ENCODE measurements at regions not wholly inside any gene's neighbourhood (a gene's known extent, or its start where the extent isn't known, plus 50 kb on each side); places are given as distances from the start of the nearest gene placed in this dataset.

DNA sequence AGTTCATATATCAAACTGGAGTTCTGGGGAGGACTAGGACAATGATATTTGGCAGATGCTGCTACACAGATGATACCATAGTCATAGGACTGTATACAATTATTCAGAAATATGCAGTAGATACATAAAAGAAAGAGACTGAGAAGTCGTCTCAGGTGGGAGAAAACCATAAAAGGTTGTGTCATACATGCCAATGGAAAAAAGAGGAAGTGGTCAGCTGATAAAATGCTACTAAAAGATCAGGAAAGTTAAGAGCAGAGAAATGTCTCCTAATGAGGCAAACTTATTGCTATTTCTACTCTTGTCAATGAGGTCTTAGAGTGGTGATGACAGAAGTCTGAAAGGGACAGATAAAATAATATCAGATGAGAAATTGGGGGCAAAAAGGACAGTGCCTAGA is 407.6 kb downstream of the COL12A1 start:
- Mint-ChIP-seq H3K27me3 (ENCODE audit: low read depth) (no peaks in the 10 kb centered on the region), H3K27ac (ENCODE audit: unreplicated experiment) (no peak overlapping the region), H3K36me3 (ENCODE audit: low read depth) (peaks cover 3% of the 10 kb centered on the region), H3K4me3 (ENCODE audit: unreplicated experiment) (no peak overlapping the region), H3K9me3 (ENCODE audit: low read depth) (peaks cover 20% of the 10 kb centered on the region), H3K4me1 (ENCODE audit: low read depth) (no peaks in the 10 kb centered on the region)
- DNase-seq (ENCODE audit: low spot score): no peak
- no peak for TF ChIP-seq CTCF (IDR thresholded peaks at IDR 0.05)

GRCh38 chr6:74785236-74785635 is 420.6 kb downstream of the COL12A1 start:
- Mint-ChIP-seq H3K27ac (ENCODE audit: unreplicated experiment) (peak overlapping the region; percentile 75), H3K4me3 (ENCODE audit: unreplicated experiment) (no peak overlapping the region), H3K27me3 (ENCODE audit: low read depth) (no peaks in the 10 kb centered on the region), H3K9me3 (ENCODE audit: low read depth) (peaks cover 33% of the 10 kb centered on the region), H3K4me1 (ENCODE audit: low read depth) (peaks cover 48% of the 10 kb centered on the region), H3K36me3 (ENCODE audit: low read depth) (peaks cover 5% of the 10 kb centered on the region)
- DNase-seq (ENCODE audit: low spot score): no peak
- TF ChIP-seq CTCF (IDR thresholded peaks at IDR 0.05): no peak

DNA sequence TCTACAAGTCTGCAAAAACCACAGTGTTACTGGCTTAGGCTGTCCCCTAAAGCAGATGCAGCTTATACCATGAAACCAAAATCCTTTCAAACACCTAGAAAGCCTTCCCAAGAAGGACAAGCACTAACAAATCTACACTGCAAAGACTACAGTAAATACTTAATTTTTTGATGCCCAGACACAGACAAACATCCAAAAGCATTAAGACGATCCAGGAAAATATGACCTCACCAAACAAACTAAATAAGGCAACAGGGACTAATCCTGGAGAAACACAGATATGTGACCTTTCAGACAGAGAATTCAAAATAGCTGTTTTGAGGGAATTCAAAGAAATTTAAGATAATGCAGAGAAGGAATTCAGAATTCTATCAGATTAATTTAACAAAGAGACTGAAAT is 423.5 kb downstream of the COL12A1 start:
- H3K4me3 Mint-ChIP-seq (ENCODE audit: unreplicated experiment): no peak overlapping the region
- peak overlapping the region; percentile 23 for H3K27ac Mint-ChIP-seq (ENCODE audit: unreplicated experiment)
- H3K4me1 Mint-ChIP-seq (ENCODE audit: low read depth): peaks cover 48% of the 10 kb centered on the region
- peaks cover 2% of the 10 kb centered on the region for H3K36me3 Mint-ChIP-seq (ENCODE audit: low read depth)
- no peak for TF ChIP-seq CTCF (IDR thresholded peaks at IDR 0.05)
- DNase-seq (ENCODE audit: low spot score): no peak
- no peaks in the 10 kb centered on the region for H3K27me3 Mint-ChIP-seq (ENCODE audit: low read depth)
- peaks cover 26% of the 10 kb centered on the region for H3K9me3 Mint-ChIP-seq (ENCODE audit: low read depth)

DNA sequence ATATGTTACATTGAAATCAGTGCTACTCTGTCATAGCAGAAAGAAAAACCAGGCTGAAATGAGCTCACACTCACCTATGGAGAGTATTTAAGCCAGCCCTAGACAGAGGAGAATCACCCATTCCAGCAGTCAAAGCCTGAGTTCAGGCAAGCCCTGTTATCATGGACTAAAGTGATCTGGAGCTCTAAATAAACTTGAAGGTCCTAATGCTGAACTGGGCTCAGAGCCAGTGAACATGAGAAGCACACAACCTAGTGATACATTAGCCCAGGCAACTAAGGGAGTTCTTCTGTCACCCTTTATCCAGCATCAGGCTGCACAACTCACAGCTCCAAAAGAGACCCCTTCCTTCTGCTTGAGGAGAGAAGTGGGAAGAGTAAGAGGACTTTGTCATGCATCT is 425.0 kb downstream of the COL12A1 start:
- H3K27me3 Mint-ChIP-seq (ENCODE audit: low read depth): no peaks in the 10 kb centered on the region
- TF ChIP-seq CTCF (IDR thresholded peaks at IDR 0.05): no peak
- no peak for DNase-seq (ENCODE audit: low spot score)
- peaks cover 4% of the 10 kb centered on the region for H3K36me3 Mint-ChIP-seq (ENCODE audit: low read depth)
- no peak overlapping the region for H3K4me3 Mint-ChIP-seq (ENCODE audit: unreplicated experiment)
- no peak overlapping the region for H3K27ac Mint-ChIP-seq (ENCODE audit: unreplicated experiment)
- peaks cover 48% of the 10 kb centered on the region for H3K4me1 Mint-ChIP-seq (ENCODE audit: low read depth)
- H3K9me3 Mint-ChIP-seq (ENCODE audit: low read depth): peaks cover 19% of the 10 kb centered on the region

DNA sequence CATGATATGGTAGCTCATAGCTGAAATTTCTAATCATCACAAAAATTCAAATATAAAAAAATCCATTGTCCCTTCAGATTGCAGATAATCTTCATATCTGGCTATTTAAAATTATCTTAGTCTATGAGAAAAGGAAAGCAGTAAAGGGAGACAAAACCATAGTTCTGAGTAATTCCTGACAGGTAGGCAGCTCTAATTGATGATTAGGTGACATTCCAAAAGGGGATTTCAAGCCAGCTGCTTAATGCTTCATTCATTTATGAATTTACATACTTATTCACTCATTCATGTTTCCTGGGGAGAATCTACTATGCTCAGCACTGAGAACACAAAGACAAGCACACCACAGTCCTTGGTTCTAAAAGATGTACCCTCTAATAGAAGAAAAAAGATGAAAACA is 437.1 kb downstream of the COL12A1 start:
- Mint-ChIP-seq H3K36me3 (ENCODE audit: low read depth) (no peaks in the 10 kb centered on the region), H3K4me3 (ENCODE audit: unreplicated experiment) (no peak overlapping the region), H3K4me1 (ENCODE audit: low read depth) (peaks cover 42% of the 10 kb centered on the region), H3K9me3 (ENCODE audit: low read depth) (peaks cover 9% of the 10 kb centered on the region), H3K27me3 (ENCODE audit: low read depth) (no peaks in the 10 kb centered on the region), H3K27ac (ENCODE audit: unreplicated experiment) (no peak overlapping the region)
- DNase-seq (ENCODE audit: low spot score): no peak
- no peak for TF ChIP-seq CTCF (IDR thresholded peaks at IDR 0.05)

Data from chondrocyte (in vitro differentiated cells).